Activated CD4-positive, alpha-beta T cell treated with anti-CD3 and anti-CD28 coated beads, Interleukin-10, Interleukin-2, amounts not matched to agents 100 ng/mL and 50 ng/mL, durations not matched to agents 16 hours and 8 hours (primary cell): ENCODE measurements at regions not wholly inside any gene's neighbourhood (a gene's known extent, or its start where the extent isn't known, plus 50 kb on each side); places are given as distances from the start of the nearest gene placed in this dataset.
"Not testable (repeated sequence)": the region's sequence is repeated elsewhere in the genome, so short reads cannot be mapped to it uniquely, and the experiment has no call there.

ENCODE experiments used
- DNase-seq: peaks from one replicate; pipeline ENCODE4 v3.0.0-alpha.2; 2020

DNA sequence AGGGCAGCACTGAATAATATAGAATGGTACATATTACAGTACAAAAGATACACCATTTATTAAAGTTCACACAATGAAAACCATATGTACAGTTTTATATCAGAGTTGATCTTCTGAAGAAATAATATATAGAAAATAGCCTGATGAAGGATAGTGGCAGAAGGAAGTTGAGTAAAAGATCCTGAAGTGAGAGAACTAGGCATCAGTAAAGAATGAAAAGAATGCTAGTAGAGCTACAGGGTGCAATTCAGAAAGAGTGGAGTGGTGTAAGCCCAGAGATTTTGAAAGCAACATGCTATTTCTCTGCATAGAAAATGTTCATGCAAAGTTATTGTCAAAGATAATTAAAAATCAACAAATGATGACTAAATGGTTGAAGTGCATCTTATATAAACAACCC is 1552.7 kb upstream of the TENM4 start:
- no peak for DNase-seq

DNA sequence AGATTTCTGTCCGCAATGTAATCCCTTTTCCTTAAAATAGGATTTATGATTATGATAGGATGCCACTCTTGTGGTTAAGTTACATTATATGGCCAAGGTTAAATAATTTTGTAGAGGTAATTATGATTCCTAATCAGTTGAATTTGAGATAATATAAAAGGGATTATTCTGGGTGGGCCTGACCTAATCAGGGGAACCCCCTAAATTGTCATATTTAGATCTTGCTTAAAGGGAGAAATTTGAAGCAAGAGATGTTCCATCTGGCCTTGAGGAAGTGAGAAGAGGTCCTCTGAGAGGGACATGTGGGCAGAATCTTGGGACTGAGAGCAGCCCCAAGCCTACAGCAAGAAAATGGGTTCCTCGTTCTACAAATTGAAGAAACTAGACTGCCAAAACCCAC is 1550.1 kb upstream of the TENM4 start:
- DNase-seq, result no peak

GRCh38 chr11:80987171-80987570 is 1546.3 kb upstream of the TENM4 start:
- DNase-seq, result no peak

- no peak for DNase-seq
Observed at GRCh38 chr11:80986421-80987074, 1545.7 kb upstream of the TENM4 start.

DNA sequence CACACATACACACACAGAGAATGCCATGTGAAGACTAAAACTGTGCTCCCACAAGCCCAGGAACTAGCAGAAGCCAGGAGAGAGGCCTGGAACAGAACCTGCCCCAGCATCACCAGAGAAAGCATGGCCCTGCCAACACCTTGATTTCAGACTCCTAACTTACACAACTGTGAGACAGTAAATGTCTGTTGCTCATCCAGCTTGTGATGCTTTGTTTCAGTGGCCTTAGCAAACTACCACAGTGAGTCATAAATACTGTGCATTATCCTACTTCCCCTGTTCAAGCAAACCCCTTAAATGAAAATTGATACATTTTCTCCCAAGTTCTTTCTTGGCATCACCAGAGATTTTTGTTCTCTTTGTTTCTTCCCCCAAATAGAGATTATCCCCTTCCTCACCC is 1539.4 kb upstream of the TENM4 start:
- DNase-seq, result no peak

- DNase-seq, result no peak
Observed at GRCh38 chr11:80973786-80974185, 1533.0 kb upstream of the TENM4 start.

- DNase-seq, result no peak
Observed at GRCh38 chr11:80970037-80970436, 1529.2 kb upstream of the TENM4 start.

DNA sequence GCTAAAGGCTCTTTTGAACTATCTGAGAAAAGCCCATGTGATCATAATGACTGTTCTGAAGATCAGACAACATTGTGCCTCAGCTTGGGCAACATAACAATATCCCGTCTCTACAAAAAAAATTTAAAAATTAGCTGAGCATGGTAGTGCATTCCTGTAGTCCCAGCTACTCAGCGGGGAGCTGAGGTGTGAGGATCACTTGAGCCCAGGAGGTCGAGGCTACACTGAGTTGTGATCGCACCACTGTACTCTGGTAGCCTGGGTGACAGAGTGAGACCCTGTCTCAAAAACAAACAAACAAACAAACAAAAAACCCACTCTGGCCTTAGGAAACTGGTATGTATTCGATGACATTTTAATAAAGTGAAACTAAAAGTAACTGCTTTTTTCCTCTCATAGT is 1526.8 kb upstream of the TENM4 start:
- DNase-seq, result no peak

GRCh38 chr11:80960381-80961029 is 1519.7 kb upstream of the TENM4 start:
- no peak for DNase-seq

DNA sequence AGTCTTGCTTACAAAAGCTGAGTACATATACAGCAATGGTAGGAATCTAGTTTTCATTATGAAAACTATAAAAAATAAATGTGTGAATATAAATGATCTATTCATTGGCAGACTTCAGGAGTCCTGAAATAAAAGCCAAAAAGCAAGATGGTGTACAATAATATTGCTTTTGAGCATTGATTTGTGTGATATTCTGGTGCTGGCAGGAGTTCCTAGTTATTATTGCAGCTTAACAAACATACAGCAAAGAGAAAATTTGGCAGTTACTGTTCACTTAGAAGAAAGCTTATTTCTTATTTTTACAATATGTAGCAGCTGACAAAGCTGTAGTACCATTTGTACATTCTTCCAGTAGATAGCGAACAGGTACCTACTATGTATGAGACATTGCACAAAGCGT is 1518.9 kb upstream of the TENM4 start:
- DNase-seq, result no peak

- no peak for DNase-seq
Observed at GRCh38 chr11:80958987-80959386, 1518.2 kb upstream of the TENM4 start.

GRCh38 chr11:80958361-80958760 is 1517.5 kb upstream of the TENM4 start:
- DNase-seq, result no peak

DNA sequence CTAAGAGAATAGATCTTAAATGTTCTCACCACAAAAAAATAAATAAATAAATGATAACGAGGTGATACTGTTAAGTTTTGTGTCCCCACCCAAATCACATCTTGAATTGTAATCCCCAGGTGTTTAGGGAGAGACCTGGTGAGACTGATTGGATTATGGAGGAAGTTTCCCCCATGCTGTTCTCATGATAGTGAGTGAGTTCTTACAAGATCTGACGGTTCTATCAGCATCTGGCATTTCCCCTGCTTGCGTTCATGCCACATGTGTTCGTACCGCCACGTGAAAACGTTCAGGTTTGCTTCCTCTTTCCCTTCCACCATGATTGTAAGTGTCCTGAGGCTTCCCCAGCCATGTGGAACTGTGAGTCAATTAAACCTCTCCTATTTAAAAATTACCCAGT is 1514.8 kb upstream of the TENM4 start:
- DNase-seq, result no peak

DNA sequence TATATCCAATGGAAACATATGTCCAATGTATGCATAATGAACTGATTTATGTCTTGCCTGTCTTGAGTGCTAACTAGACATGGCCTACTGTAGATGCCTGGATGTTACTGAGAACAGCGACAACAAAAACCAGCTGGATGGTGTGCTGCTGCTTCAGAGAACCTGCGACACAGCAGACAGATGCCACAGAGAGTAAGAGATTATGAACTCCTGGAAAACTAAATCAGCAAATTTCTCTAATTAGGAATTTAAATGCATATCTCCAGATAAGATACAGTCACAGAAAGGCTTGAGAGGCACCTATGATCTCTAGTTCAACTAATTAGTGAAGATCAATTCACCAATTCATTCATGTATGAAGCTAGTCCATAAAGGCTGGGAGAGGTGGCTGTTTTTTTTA is 1508.0 kb upstream of the TENM4 start:
- no peak for DNase-seq

- DNase-seq, result no peak
Observed at GRCh38 chr11:80944758-80945157, 1503.9 kb upstream of the TENM4 start.

GRCh38 chr11:80943226-80943625 is 1502.4 kb upstream of the TENM4 start:
- DNase-seq, result no peak

GRCh38 chr11:80937842-80938241 is 1497.0 kb upstream of the TENM4 start:
- DNase-seq, result no peak

GRCh38 chr11:80930038-80930437 is 1489.2 kb upstream of the TENM4 start:
- DNase-seq, result no peak

DNA sequence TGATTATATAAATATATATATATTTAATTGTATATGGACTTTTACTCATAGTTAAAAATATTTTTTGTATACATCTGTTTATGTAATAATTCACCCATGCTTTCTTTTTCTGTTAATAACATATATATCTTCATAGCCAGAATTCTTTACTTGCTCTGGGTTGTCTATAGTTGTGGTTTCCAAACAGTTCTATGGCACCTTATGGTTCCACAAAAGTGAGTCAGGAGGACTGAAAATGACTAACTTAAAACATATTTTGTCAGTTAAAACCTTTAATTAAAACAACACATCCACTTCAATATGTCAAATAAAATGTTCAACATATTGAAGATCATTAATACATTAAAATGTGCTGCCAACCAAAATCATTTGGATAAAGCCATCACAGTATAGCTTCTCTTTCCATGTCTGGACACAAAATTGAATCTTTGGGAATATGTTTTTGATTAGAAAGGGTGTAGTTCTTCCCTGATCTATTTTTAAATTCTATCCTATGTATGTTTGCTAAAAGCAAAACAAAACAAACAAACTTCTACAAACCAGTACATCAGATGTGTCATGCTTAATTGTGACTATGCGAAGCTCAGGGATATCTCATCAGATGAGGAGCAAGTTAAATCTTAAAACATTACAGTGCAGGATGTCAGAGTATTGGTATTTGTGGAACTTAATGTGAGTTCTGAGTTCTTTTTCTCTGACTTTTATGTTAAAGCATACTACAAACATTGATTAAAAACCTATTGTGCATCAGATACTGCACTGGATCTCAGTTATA is 1488.4 kb upstream of the TENM4 start:
- no peak for DNase-seq

GRCh38 chr11:80925321-80925720 is 1484.5 kb upstream of the TENM4 start:
- DNase-seq, result no peak

- not testable (repeated sequence) for DNase-seq
Observed at GRCh38 chr11:80921310-80921709, 1480.5 kb upstream of the TENM4 start.

GRCh38 chr11:80916173-80916798 is 1475.5 kb upstream of the TENM4 start:
- DNase-seq, result no peak

- no peak for DNase-seq
Observed at GRCh38 chr11:80914311-80914710, 1473.5 kb upstream of the TENM4 start.

- DNase-seq, result no peak
Observed at GRCh38 chr11:80911666-80912065, 1470.8 kb upstream of the TENM4 start.
